Astrocyte (in vitro differentiated cells and primary cell): ENCODE measurements at regions not wholly inside any gene's neighbourhood (a gene's known extent, or its start where the extent isn't known, plus 50 kb on each side); places are given as distances from the start of the nearest gene placed in this dataset.

ENCODE experiments used
- DNase-seq: peaks from one replicate; pipeline ENCODE4 v3.0.0-alpha.2; 2010; ENCODE audit warnings: low read depth
- FAIRE-seq: peaks from 2 replicates; lab custom pipeline; 2011; peaks lifted over from hg19 to GRCh38; lab: Jason Lieb, UNC
- H2AFZ ChIP-seq: 2 replicates; pipeline ENCODE4 v1.6.0; 2012; ENCODE audit warnings: low read depth, low read length, inconsistent platforms
- H3K27ac ChIP-seq: 2 replicates; pipeline ENCODE4 v1.5.1; 2011; ENCODE audit warnings: low read depth, low read length, inconsistent platforms
- H3K27me3 ChIP-seq: 2 replicates; pipeline ENCODE4 v1.6.0; 2011; ENCODE audit warnings: low read length, inconsistent platforms; ENCODE audit not compliant: insufficient read depth
- H3K36me3 ChIP-seq: 2 replicates; pipeline ENCODE4 v1.5.1; 2011; ENCODE audit warnings: low read length, inconsistent platforms; ENCODE audit not compliant: insufficient read depth
- H3K4me1 ChIP-seq: 2 replicates; pipeline ENCODE4 v1.5.1; 2011; ENCODE audit warnings: low read length, inconsistent platforms; ENCODE audit not compliant: insufficient read depth
- H3K4me2 ChIP-seq: 2 replicates; pipeline ENCODE4 v1.6.0; 2012; ENCODE audit warnings: low read length, inconsistent platforms
- H3K4me3 ChIP-seq: 2 replicates; pipeline ENCODE4 v1.5.1; 2011; ENCODE audit warnings: low read depth, mild to moderate bottlenecking, low read length, inconsistent platforms; ENCODE audit not compliant: insufficient read depth
- H3K79me2 ChIP-seq: 2 replicates; pipeline ENCODE4 v1.6.0; 2012; ENCODE audit warnings: mild to moderate bottlenecking, low read length, inconsistent platforms; ENCODE audit not compliant: insufficient read depth
- H3K9ac ChIP-seq: 2 replicates; pipeline ENCODE4 v1.6.0; 2012; ENCODE audit warnings: mild to moderate bottlenecking, low read length, inconsistent platforms
- H3K9me3 ChIP-seq: 2 replicates; pipeline ENCODE4 v1.5.1; 2012; ENCODE audit warnings: low read depth, mild to moderate bottlenecking, low read length, inconsistent platforms; ENCODE audit not compliant: insufficient read depth
- H4K20me1 ChIP-seq: 2 replicates; pipeline ENCODE4 v1.6.0; 2012; ENCODE audit warnings: low read length, inconsistent platforms; ENCODE audit not compliant: insufficient read depth
- H3K27ac Mint-ChIP-seq: one replicate; pipeline ENCODE4 v1.8.0; 2021; ENCODE audit warnings: mild to moderate bottlenecking, mixed read lengths; ENCODE audit not compliant: unreplicated experiment
- H3K27me3 Mint-ChIP-seq: one replicate; pipeline ENCODE4 v1.8.0; 2021; ENCODE audit warnings: low read depth, mixed read lengths; ENCODE audit not compliant: unreplicated experiment
- H3K36me3 Mint-ChIP-seq: one replicate; pipeline ENCODE4 v1.8.0; 2021; ENCODE audit warnings: low read depth, mixed read lengths; ENCODE audit not compliant: unreplicated experiment
- H3K4me1 Mint-ChIP-seq: one replicate; pipeline ENCODE4 v1.8.0; 2021; ENCODE audit warnings: low read depth, mixed read lengths; ENCODE audit not compliant: unreplicated experiment
- H3K4me3 Mint-ChIP-seq: one replicate; pipeline ENCODE4 v1.8.0; 2021; ENCODE audit warnings: mild to moderate bottlenecking, moderate library complexity, mixed read lengths; ENCODE audit not compliant: unreplicated experiment
- H3K9me3 Mint-ChIP-seq: one replicate; pipeline ENCODE4 v1.8.0; 2021; ENCODE audit warnings: mild to moderate bottlenecking, mixed read lengths; ENCODE audit not compliant: unreplicated experiment
- CTCF ChIP-seq: IDR thresholded peaks from 2 replicates; pipeline ENCODE4 v1.5.1; 2011; ENCODE audit warnings: low read depth, mild to moderate bottlenecking, inconsistent platforms, low read length, moderate library complexity; ENCODE audit not compliant: insufficient read depth
- EZH2 ChIP-seq: IDR thresholded peaks from 2 replicates; pipeline ENCODE4 v1.6.1; 2012; ENCODE audit warnings: mild to moderate bottlenecking, low read length, inconsistent platforms; ENCODE audit not compliant: insufficient read depth

- H3K36me3 ChIP-seq = no peaks in the 10 kb centered on the region
- Mint-ChIP-seq H3K9me3 (peaks cover 6% of the 10 kb centered on the region), H3K4me3 (no peak overlapping the region), H3K4me1 (no peaks in the 10 kb centered on the region), H3K27me3 (no peaks in the 10 kb centered on the region), H3K36me3 (no peaks in the 10 kb centered on the region), H3K27ac (no peak overlapping the region)
- no peak overlapping the region for H3K4me3 ChIP-seq
- no peak overlapping the region for H2AFZ ChIP-seq
- H3K4me1 ChIP-seq = no peaks in the 10 kb centered on the region
- H3K27ac ChIP-seq = no peak overlapping the region
- H3K27me3 ChIP-seq = no peaks in the 10 kb centered on the region
- H3K79me2 ChIP-seq = no peaks in the 10 kb centered on the region
- DNase-seq (no peak), FAIRE-seq (no peak)
- H3K9me3 ChIP-seq = peaks cover 5% of the 10 kb centered on the region
- H3K9ac ChIP-seq = no peak overlapping the region
- H4K20me1 ChIP-seq = no peaks in the 10 kb centered on the region
- H3K4me2 ChIP-seq = no peak overlapping the region
- TF ChIP-seq EZH2 = no peak
- no peak for TF ChIP-seq CTCF
Measured at GRCh38 chr2:104177179-104177578, 676.7 kb upstream of the POU3F3 start.

- Histone ChIP-seq H3K4me2 (no peak overlapping the region), H3K9ac (no peak overlapping the region), H2AFZ (no peak overlapping the region), H4K20me1 (no peaks in the 10 kb centered on the region), H3K9me3 (peaks cover 5% of the 10 kb centered on the region), H3K27ac (no peak overlapping the region), H3K36me3 (no peaks in the 10 kb centered on the region), H3K4me3 (no peak overlapping the region), H3K79me2 (no peaks in the 10 kb centered on the region), H3K4me1 (no peaks in the 10 kb centered on the region), H3K27me3 (no peaks in the 10 kb centered on the region)
- DNase-seq (no peak), FAIRE-seq (no peak)
- no peak overlapping the region for H3K4me3 Mint-ChIP-seq
- TF ChIP-seq CTCF = no peak
- no peak for TF ChIP-seq EZH2
- no peaks in the 10 kb centered on the region for H3K27me3 Mint-ChIP-seq
- H3K9me3 Mint-ChIP-seq = peaks cover 9% of the 10 kb centered on the region
- H3K27ac Mint-ChIP-seq = no peak overlapping the region
- H3K4me1 Mint-ChIP-seq = no peaks in the 10 kb centered on the region
- H3K36me3 Mint-ChIP-seq = no peaks in the 10 kb centered on the region
Measured at GRCh38 chr2:104179644-104180043, 674.3 kb upstream of the POU3F3 start.

GRCh38 chr2:104200533-104201168 is 653.3 kb upstream of the POU3F3 start:
- Histone ChIP-seq H3K9ac (no peak overlapping the region), H2AFZ (no peak overlapping the region), H3K9me3 (no peaks in the 10 kb centered on the region), H3K36me3 (no peaks in the 10 kb centered on the region), H3K4me2 (no peak overlapping the region), H3K4me1 (no peaks in the 10 kb centered on the region), H4K20me1 (no peaks in the 10 kb centered on the region), H3K79me2 (no peaks in the 10 kb centered on the region), H3K27me3 (no peaks in the 10 kb centered on the region), H3K27ac (no peak overlapping the region), H3K4me3 (no peak overlapping the region)
- Mint-ChIP-seq H3K4me1 (no peaks in the 10 kb centered on the region), H3K9me3 (no peaks in the 10 kb centered on the region), H3K36me3 (no peaks in the 10 kb centered on the region), H3K27ac (no peak overlapping the region), H3K4me3 (no peak overlapping the region), H3K27me3 (no peaks in the 10 kb centered on the region)
- FAIRE-seq = no peak
- no peak for TF ChIP-seq EZH2
- TF ChIP-seq CTCF = no peak
- no peak for DNase-seq
